ENCODE measurements at regions not wholly inside any gene's neighbourhood (a gene's known extent, or its start where the extent isn't known, plus 50 kb on each side); places are given as distances from the start of the nearest gene placed in this dataset.

DNA sequence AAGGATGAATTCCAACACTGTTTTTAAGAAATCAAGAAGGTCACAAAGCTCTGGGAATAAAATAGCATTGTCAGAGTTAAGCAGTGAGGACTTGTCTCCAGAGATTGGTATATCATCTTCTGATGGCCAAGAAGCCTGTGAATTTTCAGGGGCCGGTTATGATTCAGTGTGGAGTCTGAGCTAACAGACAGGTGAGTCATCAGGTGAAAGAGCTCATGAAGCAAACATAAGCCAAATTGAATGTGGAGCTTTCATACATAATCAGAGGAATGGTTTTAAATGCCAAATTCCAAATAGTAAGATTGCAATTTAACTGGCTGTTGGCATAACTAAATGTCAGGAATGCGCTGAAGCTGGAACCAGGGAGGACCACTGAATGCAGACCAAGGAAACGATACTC, 494.2 kb downstream of the MTRR start:
- TF ChIP-seq, protein P1, sequence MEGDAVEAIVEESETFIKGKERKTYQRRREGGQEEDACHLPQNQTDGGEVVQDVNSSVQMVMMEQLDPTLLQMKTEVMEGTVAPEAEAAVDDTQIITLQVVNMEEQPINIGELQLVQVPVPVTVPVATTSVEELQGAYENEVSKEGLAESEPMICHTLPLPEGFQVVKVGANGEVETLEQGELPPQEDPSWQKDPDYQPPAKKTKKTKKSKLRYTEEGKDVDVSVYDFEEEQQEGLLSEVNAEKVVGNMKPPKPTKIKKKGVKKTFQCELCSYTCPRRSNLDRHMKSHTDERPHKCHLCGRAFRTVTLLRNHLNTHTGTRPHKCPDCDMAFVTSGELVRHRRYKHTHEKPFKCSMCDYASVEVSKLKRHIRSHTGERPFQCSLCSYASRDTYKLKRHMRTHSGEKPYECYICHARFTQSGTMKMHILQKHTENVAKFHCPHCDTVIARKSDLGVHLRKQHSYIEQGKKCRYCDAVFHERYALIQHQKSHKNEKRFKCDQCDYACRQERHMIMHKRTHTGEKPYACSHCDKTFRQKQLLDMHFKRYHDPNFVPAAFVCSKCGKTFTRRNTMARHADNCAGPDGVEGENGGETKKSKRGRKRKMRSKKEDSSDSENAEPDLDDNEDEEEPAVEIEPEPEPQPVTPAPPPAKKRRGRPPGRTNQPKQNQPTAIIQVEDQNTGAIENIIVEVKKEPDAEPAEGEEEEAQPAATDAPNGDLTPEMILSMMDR (IDR thresholded peaks at IDR 0.05; ENCODE audit: low read depth, low read length, poor library complexity, severe bottlenecking) = no peak
- TF ChIP-seq EZH2phosphoT487 (IDR thresholded peaks at IDR 0.05; ENCODE audit: borderline replicate concordance, low read length) = no peak
